ENCODE measurements at regions not wholly inside any gene's neighbourhood (a gene's known extent, or its start where the extent isn't known, plus 50 kb on each side); places are given as distances from the start of the nearest gene placed in this dataset.

DNA sequence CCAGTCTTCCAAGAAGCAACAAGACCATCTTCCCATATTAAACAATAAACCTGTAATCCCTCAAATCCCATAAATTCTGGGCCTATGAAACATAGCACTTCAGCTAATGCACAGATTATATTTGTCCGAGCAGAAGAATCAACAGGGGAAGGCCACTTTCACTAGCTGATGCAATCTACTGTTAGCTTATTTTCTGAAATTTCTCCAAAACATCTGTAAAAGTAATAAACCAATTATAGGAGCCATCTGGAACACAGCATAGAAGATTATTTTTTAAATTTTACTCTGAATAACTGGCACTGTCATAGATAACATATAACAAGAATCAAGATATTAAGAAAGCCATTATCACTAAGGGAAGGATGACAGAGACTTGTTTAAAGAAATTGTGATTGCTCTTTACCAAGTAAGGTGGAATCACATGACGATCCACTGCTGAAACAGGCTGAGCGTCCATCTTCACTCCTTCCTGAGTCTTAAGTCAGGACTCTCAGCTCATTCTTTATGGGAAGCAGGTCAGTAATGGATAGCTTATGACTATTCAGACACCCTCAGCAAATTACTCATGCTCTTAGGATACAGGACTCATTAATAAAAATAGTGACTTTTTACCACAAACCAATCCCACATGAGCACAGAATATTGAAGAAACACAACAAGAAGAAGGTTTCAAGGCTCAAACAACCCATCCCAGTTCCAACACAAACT, 719.5 kb downstream of the XPNPEP1 start:
- no peak for DNase-seq (ENCODE audit: low read depth)

GRCh38 chr10:109202111-109202510, 721.2 kb downstream of the XPNPEP1 start:
- no peak for DNase-seq (ENCODE audit: low read depth)

DNA sequence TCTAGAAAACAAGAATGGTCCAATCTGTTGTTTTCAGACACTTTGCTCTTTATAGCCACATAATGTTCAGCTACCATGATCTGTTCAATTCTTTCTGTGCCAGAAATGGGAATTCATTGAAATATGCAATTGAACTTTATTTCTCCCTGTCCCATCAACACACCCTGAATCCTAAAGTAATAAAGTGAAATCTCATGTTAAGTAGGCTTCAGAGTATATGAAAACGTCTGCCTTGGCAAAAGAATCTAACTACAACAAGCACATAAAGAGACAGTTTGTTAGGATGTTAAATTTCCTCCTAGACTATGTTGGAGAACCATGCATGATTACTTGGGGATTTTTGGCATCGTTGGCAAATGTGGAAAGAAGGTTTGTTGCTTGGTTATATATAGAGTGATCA, 722.7 kb downstream of the XPNPEP1 start:
- DNase-seq (ENCODE audit: low read depth): no peak

DNA sequence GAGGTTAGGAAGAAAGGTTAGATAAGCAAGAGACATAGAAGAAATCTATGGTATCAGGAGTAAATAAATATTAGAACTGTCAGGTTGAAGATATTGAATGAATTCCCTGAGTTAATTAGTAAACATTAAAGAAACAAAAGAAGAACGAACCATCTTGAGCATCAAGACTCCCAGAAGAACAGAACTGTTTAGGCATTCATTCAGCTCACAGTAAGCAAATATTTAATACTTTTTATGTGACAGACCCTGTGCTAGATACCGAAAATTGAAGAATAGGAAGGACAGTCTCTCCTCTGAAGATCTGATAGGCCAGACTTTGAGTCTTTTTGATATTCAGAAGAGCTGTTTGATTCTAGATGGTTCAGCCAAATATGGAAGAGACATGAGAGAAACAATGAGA, 731.5 kb downstream of the XPNPEP1 start:
- no peak for DNase-seq (ENCODE audit: low read depth)

- DNase-seq (ENCODE audit: low read depth): no peak
These were observed 732.0 kb downstream of the XPNPEP1 start for GRCh38 chr10:109191341-109191740.

GRCh38 chr10:109187677-109188076, 735.6 kb downstream of the XPNPEP1 start:
- DNase-seq (ENCODE audit: low read depth): no peak

DNA sequence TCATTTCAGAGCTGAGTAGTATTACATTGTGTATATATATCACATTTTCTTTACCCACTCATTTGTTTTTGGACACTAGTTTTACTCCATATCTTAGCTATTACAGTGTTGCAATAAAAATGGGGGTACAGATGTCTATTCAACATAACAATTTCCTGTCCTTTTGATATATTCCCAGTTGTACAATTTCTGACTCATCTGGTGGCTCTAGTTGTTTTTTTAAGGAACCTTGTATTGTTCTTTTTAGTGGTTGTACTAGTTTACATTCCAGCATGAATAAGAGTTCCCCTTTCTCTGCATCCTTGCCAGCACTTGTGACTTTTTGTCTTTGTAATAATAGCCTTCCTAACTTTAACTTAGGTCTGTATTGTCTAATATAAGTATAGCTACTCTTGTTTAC, 739.9 kb downstream of the XPNPEP1 start:
- DNase-seq (ENCODE audit: low read depth): no peak

- DNase-seq (ENCODE audit: low read depth): no peak
These were observed 744.7 kb downstream of the XPNPEP1 start for GRCh38 chr10:109178591-109178990.

DNA sequence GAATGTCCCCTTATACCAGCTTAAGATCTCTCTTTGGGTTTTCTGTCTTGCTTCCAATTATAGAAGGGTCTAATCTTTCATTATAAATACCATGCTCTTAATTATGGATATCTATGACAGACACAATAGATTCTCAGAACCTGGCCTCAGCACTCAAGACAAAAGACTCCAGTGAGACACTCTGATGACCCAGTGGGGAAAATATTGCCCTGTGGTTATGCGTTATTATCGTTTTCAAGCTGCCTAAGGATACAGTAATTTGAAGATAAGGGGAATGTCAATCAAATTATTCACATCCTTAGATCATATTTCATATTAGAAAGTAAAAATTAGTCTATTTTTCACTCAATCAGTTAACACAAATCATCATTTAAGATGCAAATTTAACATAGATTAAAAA, 748.8 kb downstream of the XPNPEP1 start:
- DNase-seq (ENCODE audit: low read depth): no peak

- no peak for DNase-seq (ENCODE audit: low read depth)
These were observed 749.4 kb downstream of the XPNPEP1 start for GRCh38 chr10:109173937-109174336.

- DNase-seq (ENCODE audit: low read depth): no peak
These were observed 750.2 kb downstream of the XPNPEP1 start for GRCh38 chr10:109173121-109173520.

DNA sequence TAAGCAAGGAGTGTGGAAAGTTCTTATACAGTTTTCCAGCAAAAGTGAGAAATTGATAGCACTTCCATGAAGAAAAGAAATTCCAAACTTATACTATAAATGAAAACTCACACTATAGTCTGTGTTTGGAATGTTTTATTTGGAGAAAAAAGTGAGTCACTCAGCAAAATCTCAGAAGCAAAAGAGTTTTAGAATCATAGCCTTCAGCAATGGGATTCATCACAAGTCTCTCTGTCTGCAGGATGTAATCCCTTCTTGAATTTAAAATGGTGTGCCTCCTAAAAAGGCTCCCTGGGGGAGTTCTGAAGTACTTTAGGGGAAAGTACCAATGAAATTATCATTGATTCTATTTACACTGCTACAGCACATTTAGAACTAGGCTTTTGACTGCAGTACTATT, 756.4 kb downstream of the XPNPEP1 start:
- no peak for DNase-seq (ENCODE audit: low read depth)

GRCh38 chr10:109159351-109159750, 764.0 kb downstream of the XPNPEP1 start:
- no peak for DNase-seq (ENCODE audit: low read depth)

- DNase-seq (ENCODE audit: low read depth): no peak
These were observed 766.9 kb downstream of the XPNPEP1 start for GRCh38 chr10:109156396-109156795.

- DNase-seq (ENCODE audit: low read depth): no peak
These were observed 773.5 kb downstream of the XPNPEP1 start for GRCh38 chr10:109149666-109150350.

DNA sequence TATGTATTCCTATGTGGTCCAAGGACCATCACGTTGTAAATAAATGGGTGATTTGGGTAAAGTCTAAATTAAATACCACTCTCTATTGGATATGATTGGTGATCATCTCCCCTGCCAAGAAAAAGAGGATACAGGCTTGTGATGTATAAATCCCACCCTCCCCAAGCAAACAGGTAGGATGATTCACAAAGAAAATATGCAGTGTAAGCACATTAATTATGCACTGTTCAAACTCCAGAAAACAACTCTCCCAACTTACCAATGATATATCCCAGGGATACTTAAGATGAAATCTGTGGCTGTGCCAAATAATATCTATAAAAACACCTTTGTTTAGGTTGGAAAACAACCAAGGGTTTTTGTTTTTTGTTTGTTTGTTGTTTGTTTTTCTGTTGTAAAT, 795.9 kb downstream of the XPNPEP1 start:
- DNase-seq (ENCODE audit: low read depth): no peak

DNA sequence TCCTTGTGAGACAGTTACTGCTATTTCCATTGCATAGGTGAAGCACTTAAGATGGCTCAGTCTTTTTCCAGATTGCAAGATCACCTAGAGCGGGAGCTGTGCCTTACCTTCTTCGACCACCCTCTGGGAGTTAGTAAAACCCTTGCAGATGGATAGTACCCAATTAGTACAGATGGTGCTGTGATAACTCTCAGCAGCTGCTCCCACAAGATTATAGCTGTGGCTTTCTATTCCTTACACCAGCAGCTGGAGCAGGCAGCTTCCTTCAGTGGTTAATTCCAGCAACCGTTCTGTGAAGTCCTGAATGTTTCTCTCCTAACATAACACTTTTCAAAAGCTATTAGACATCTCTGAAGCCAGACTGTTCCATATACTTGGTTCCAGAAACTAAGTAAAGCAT, 796.8 kb downstream of the XPNPEP1 start:
- no peak for DNase-seq (ENCODE audit: low read depth)

DNA sequence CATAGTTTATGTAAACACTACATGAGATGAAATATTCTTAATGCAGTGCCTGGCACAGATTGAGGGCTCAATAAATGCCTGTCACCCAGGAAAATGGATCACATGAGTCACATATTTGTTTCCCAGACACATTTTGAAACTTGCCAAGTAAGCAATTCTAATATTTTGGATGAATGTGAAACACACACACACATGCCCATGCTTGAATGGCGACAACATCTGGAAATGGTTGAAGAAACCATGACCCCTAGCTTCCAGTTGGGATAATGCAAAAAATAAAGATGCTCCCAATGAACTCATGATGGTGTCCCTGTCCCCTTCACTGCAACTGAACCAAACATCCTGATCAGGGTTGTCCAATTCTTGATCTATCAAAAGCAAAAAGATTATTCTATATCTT, 797.3 kb downstream of the XPNPEP1 start:
- no peak for DNase-seq (ENCODE audit: low read depth)

DNA sequence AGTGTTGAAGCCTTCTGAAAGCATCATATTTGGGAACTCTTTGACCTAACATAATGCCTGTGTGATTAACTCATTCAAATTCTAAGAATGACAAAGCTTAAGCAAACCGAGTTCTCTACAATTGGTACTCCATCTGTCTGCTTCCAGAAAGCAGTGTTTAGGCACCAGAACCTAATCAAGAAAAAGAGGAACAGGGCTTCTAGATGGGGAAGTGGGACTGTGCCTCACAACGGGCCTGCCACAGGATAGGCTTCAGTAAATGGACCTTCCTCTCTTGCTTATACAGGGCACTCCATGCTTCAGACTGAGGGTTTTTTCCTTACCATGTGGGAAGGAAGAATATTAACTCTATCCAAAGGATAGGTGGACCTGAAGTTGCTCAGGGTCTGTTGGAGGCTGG, 808.1 kb downstream of the XPNPEP1 start:
- no peak for DNase-seq (ENCODE audit: low read depth)

- no peak for DNase-seq (ENCODE audit: low read depth)
These were observed 808.7 kb downstream of the XPNPEP1 start for GRCh38 chr10:109114579-109114978.

- DNase-seq (ENCODE audit: low read depth): no peak
These were observed 816.7 kb downstream of the XPNPEP1 start for GRCh38 chr10:109106604-109107003.

DNA sequence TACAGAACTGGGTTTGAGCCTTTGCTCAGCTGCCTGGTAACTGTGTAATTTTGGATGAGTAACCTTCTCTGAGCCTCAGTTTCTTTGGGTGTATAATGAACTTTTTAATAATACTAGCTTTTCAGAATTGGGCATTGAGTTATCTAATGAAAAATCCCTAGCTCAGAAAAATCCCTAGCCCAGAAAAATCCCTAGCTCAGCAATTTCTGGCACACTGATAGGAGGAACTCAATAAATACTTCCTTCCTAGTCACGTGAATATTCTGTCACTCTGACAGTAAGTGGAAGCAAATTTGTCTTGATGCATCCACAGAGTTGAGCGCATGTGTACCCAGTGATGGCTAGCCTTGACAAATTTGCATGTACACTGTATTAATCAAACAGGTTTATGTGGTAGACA, 817.6 kb downstream of the XPNPEP1 start:
- DNase-seq (ENCODE audit: low read depth): no peak

GRCh38 chr10:109104806-109105205, 818.5 kb downstream of the XPNPEP1 start:
- DNase-seq (ENCODE audit: low read depth): no peak

GRCh38 chr10:109103278-109103677, 820.0 kb downstream of the XPNPEP1 start:
- DNase-seq (ENCODE audit: low read depth): no peak
